ENCODE measurements at regions not wholly inside any gene's neighbourhood (a gene's known extent, or its start where the extent isn't known, plus 50 kb on each side); places are given as distances from the start of the nearest gene placed in this dataset.

- no peaks in the 10 kb centered on the region for H3K36me3 Mint-ChIP-seq
- CTCF ChIA-PET, result no interaction called here
- no peaks in the 10 kb centered on the region for H3K9me3 Mint-ChIP-seq
- H3K4me3 Mint-ChIP-seq, result no peak overlapping the region
- peaks cover 4% of the 10 kb centered on the region for H3K27me3 Mint-ChIP-seq
- no peak for DNase-seq
- H3K27ac Mint-ChIP-seq, result no peak overlapping the region
- H3K4me1 Mint-ChIP-seq, result no peaks in the 10 kb centered on the region
Measured at GRCh38 chr16:22967521-22968095, 153.6 kb downstream of the HS3ST2 start.

All from activated naive CD4-positive, alpha-beta T cell treated with anti-CD3 and anti-CD28 coated beads, Interleukin-2, amount 10 ng/mL, durations not matched to agents 7 days and 5 days (primary cell).